Stimulated activated CD8-positive, alpha-beta memory T cell treated with anti-CD3 and anti-CD28 coated beads, Interleukin-4, amount 100 ng/mL, for 24 hours (primary cell): ENCODE measurements at regions not wholly inside any gene's neighbourhood (a gene's known extent, or its start where the extent isn't known, plus 50 kb on each side); places are given as distances from the start of the nearest gene placed in this dataset.

ENCODE experiments used
- DNase-seq: peaks from one replicate; pipeline ENCODE4 v3.0.0-alpha.2; 2020; ENCODE audit warnings: low read depth

- no peak for DNase-seq
Measured at GRCh38 chr15:66615846-66616245, 50.0 kb upstream of the LCTL start.

- DNase-seq, result no peak
Measured at GRCh38 chr15:66617137-66618090, 51.6 kb upstream of the LCTL start.

DNA sequence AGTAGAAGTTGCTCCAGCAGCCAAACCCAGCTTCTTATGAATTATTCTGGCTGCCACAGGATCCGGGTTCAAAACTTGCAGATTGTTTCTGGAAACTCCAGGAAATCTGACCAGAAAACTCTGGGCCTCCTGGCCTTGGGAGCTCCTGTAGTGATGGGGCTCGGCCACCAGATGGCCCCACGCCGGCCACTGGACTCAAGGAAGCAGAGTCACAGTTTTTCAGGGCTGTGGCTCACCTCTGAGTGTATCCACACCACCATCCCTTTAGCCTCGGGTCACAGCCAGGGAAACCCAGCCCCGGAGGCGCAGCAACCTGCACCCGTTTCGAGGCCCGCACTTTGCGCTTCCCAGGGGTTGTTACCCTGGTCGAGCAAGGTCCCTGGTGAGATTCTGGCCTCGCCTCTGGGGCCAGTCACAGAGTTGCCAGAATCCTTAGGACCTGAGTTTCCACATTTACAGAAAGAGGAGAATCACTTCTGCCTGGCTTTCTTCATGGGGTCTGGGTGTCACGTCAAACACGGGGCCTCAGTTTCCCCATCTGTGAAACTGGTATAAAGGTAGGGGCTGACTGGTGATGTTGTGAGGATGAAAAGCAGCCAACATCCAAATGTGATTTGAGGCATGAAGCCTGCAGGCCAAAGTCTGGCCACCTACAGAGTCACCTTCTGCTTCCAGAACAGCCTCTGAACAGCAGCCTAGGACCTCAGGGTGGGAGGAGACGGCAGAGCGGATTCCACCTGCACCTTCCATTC is 53.5 kb upstream of the LCTL start:
- peak; percentile 21 for DNase-seq

GRCh38 chr15:66620341-66620740 is 54.5 kb upstream of the LCTL start:
- no peak for DNase-seq

GRCh38 chr15:66620744-66621344 is 55.0 kb upstream of the LCTL start:
- no peak for DNase-seq

DNA sequence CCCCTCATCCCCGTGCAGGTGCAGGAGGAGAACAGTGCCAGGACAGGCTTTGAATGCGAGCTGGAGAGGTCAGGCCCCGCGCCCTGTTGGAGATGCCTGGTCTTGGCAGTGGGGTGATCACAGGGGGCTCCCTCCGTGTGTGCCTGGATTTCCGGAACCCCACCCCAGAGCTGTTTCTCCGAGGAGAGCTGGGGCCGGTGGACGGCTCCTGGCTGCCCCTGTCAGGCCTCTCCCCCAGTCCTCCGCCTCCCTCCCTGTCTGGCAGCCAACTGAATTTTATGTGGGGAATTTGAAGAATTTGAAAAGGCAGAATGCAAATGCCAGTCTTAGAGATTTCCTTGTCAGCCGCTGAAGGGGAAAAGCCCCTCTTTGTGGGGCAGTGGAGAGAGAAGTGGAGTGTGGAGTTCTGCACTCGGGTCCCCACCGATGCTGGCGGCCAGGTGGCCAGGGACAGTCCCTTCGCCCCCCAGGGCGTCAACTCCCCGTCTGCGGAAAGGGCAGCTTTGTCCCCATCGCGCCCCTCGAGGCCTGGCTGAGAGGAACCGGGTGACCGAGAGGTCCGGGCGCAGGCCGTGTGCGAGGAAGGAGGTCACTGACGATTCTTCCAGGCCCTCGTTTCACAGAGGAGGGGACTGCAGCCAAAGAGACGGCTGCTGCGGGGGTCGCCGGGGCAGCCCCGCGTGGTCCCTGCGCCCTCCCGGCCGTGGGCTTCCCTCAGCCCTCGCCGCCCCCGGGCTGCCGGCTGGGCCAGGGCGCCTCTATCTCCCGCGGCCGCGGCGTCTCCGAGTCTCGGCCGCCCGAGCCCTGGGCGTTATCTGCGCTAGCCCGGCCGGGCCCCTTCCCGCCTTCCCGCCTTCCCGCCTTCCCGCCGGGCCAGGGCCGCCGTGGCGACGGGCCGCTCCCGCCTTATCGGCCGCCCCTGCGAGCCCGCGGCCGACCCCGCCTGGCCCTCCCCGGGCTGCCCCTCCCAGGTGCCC is 56.0 kb upstream of the LCTL start:
- DNase-seq, result no peak

DNA sequence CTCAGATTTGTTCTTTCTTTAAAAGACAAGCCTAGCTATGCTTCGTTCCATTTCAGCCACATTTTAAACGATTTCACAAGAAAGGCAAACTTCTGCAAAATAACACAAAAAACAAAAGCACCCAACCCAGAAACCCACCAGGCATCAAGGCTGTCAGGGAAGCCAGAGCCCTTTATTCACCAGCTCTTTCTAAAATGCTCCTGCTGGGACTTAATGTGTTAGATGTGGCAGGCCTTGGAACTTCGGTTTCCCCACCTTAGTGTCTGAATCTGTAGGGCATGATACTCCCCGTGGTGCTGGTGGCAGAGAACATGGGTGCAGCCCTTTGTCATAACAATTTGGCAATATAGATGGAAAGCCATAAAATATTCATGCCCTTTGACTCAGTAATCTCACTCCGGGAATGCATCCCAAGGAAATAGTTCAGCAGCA is 56.8 kb upstream of the LCTL start:
- no peak for DNase-seq

- DNase-seq, result no peak
Measured at GRCh38 chr15:66623801-66624453, 58.1 kb upstream of the LCTL start.

DNA sequence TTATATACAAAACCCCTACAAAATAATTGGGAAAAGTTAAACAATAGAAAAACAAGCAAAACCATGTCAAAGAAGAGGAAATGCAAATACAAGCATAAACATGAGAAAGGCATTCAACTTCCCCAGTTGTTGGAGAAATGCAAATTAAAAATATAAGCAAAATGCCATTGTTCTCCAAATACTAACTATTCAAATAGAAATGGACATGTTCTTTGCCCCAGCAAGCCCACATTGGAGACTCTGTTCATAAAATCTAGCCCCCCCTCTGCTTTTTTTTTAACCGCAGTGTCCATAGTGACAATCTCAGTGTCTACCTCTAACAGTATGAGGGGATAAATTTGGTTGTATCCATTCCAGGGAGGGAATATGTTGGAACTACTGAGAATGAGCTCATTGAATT is 59.7 kb upstream of the LCTL start:
- DNase-seq, result no peak

- no peak for DNase-seq
Measured at GRCh38 chr15:66625974-66626373, 60.2 kb upstream of the LCTL start.

DNA sequence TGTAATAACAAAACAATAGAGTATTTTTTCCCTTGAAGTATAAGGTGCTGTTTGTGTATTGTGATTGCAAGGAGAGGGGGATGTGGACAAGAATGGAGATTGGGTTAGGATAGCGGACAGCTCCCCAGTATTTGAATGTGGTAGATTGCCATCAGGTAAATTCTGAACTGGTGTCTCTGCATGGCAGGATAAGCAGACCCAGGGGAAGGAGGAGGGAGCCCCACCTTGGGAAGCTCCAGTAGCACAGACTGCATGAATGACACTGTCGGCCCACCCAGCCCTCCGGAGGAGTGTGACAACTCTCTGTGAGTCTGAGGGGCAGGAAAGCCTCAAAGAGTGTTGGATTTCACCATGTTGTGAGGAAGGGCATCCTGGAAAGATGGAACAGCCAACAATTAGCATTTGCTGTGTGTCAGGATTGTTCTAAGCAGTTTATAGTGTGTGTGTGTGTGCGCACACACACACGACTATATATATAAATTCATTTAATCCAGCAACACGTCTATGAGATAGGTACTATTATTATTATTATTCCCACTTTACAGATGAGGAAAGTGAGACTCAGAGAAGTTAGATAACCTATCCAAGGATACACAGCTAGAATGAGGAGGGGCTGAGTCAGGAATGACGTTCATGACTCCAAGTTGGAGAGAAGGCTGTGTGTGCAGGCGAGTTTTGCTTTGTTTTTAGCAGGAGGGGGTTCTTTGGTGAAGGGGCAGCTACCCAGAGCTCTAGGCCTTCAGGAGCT is 63.4 kb upstream of the LCTL start:
- DNase-seq, result no peak

- DNase-seq, result no peak
Measured at GRCh38 chr15:66629817-66630576, 64.2 kb upstream of the LCTL start.

- DNase-seq, result no peak
Measured at GRCh38 chr15:66630801-66631351, 65.1 kb upstream of the LCTL start.

DNA sequence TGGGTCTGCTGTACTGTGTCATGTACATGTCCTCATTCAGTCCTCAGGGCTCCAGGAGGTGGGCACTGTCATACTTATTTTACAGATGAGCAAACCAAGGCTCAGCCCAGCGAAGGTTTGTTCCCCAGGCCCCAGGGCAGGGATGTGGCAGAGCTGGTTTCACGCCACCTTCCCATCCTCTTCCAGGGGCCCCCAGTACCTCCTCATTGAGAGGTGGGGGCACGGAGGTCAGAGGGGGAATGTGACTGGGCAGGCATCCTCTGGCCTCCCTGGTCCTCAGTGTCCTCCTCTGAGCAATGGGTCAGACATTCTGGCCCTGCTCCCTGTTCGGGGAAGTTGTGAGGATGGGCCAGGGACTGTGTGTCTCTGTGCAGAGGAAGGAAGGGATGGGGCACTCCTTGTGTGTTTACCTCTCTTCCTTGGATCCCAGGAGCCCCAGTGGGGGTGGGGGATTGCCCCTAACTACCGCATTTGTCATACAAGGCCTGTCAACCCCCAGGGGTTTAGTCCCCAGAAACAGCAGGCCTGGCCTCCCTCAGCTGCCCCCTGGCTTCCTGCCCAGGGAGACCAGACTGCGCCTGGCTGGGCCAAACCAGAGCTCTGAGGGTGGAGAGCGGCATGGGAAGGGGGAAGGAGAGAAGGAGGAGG is 65.9 kb upstream of the LCTL start:
- no peak for DNase-seq

GRCh38 chr15:66633041-66633937 is 67.5 kb upstream of the LCTL start:
- no peak for DNase-seq

DNA sequence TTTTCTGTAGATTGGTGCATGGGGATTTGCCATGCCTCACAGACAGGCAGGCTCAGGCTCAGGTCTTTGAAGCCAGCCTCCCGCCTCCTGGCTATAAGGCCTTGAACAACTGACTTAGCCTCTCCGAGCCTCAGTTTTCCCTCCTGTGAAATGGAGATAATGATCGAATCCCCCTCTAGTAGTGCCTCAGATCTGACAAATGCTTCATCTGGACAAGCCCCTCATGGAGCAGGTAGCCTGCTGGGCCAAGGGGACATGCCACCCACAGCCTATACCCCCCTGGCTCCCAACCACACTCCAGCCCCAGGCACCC is 68.1 kb upstream of the LCTL start:
- no peak for DNase-seq

DNA sequence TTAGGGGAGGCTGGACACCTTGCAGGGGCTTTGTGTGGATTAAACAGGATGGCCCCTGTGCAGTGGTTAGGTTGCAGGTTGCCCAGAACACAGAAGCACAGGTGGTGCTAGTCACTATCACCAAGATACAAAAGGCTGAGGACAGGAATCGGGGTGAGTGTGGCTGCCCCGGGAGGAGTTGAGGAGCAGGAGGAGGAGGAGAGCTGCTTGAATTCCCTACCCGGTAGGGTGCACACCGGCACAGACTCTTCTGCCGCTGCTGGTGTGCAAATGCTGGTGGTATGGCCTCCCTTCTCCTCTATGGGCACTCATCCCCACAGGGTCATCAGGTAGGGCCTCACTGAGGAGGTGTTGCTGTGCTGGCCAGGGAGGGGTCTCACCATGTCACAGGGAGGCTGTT is 67.5 kb upstream of the SMAD6 start:
- no peak for DNase-seq

- no peak for DNase-seq
Measured at GRCh38 chr15:66635006-66635405, 67.0 kb upstream of the SMAD6 start.
